CD4-positive, alpha-beta T cell (primary cell): ENCODE measurements at regions not wholly inside any gene's neighbourhood (a gene's known extent, or its start where the extent isn't known, plus 50 kb on each side); places are given as distances from the start of the nearest gene placed in this dataset.

Experiments used
- ATAC-seq: fragments of 200-7000 bp; cut with Tn5 transposase; one replicate; pipeline ENCODE4 v1.10.0; 2022; ENCODE audit warnings: mild to moderate bottlenecking; ENCODE audit not compliant: poor library complexity
- CTCF ChIA-PET: fragments of 350-600 bp; sonication (Branson Sonifier 250); formaldehyde crosslinking; loops from one replicate; lab custom pipeline; 2021; ENCODE audit warnings: antibody characterized with exemption, inconsistent platforms; lab: Charles Lee
- POLR2A ChIA-PET: fragments of 350-600 bp; sonication (Branson Sonifier 250); formaldehyde crosslinking; loops from one replicate; lab custom pipeline; 2021; ENCODE audit warnings: antibody characterized with exemption, inconsistent platforms; lab: Charles Lee
- DNase-seq, 14 experiments: peaks; one replicate each; pipeline ENCODE4 v3.0.0-alpha.2; 2013 to 2020; ENCODE audit warnings: mixed read lengths in 2 of 14
- H3K27ac ChIP-seq, 2 donors: one replicate each; pipeline versions ENCODE4 v1.5.1 to v1.7.0; 2013; ENCODE audit warnings: low read length in 2 of 2, low read depth in 1 of 2, mild to moderate bottlenecking in 1 of 2
- H3K27me3 ChIP-seq, 2 experiments: 1 replicate in 1 of 2; 2 replicates in 1 of 2; pipeline versions ENCODE4 v1.6.1 to v1.7.0; 2013; ENCODE audit warnings: low read length in 2 of 2, control low read depth in 1 of 2, mild to moderate bottlenecking in 1 of 2, moderate library complexity in 1 of 2; ENCODE audit not compliant: insufficient read depth in 2 of 2, control insufficient read depth in 1 of 2
- H3K36me3 ChIP-seq: one replicate; pipeline ENCODE4 v1.6.1; 2013; ENCODE audit warnings: low read length, control low read depth; ENCODE audit not compliant: insufficient read depth
- H3K4me1 ChIP-seq: one replicate; pipeline ENCODE4 v1.6.1; 2013; ENCODE audit warnings: low read length, control low read depth; ENCODE audit not compliant: insufficient read depth
- H3K4me3 ChIP-seq: one replicate; pipeline ENCODE4 v1.5.1; 2013; ENCODE audit warnings: mild to moderate bottlenecking, low read length, moderate library complexity
- H3K9me3 ChIP-seq, 2 experiments: 1 replicate in 1 of 2; 2 replicates in 1 of 2; pipeline versions ENCODE4 v1.6.1 to v1.7.0; 2013; ENCODE audit warnings: low read length in 2 of 2, mild to moderate bottlenecking in 2 of 2, control low read depth in 1 of 2, moderate library complexity in 1 of 2; ENCODE audit not compliant: control insufficient read depth in 1 of 2, insufficient read depth in 1 of 2
- H3K27ac Mint-ChIP-seq: one replicate; pipeline ENCODE4 v1.8.0; 2020; ENCODE audit warnings: mixed read lengths
- H3K27me3 Mint-ChIP-seq: one replicate; pipeline ENCODE4 v1.8.0; 2021; ENCODE audit warnings: mixed read lengths
- H3K36me3 Mint-ChIP-seq: one replicate; pipeline ENCODE4 v1.8.0; 2021; ENCODE audit warnings: low read depth, mixed read lengths
- H3K4me1 Mint-ChIP-seq: one replicate; pipeline ENCODE4 v1.8.0; 2021; ENCODE audit warnings: low read depth, mixed read lengths
- H3K4me3 Mint-ChIP-seq: one replicate; pipeline ENCODE4 v1.8.0; 2020; ENCODE audit warnings: mild to moderate bottlenecking, mixed read lengths
- H3K9me3 Mint-ChIP-seq: one replicate; pipeline ENCODE4 v1.8.0; 2020; ENCODE audit warnings: mixed read lengths
- CTCF ChIP-seq: fragments of 200-600 bp; IDR thresholded peaks from one replicate; pipeline ENCODE4 v1.8.0; 2022; ENCODE audit warnings: antibody characterized with exemption, mild to moderate bottlenecking
- intact Hi-C, 2 experiments: fragments of 100-400 bp; cut with DNase I in 1 of 2; cut with micrococcal nuclease in 1 of 2; formaldehyde crosslinking; loops; one replicate each; pipeline versions ENCODE4 v1.15.1 to v1.9.0; 2023 to 2025; cut with DNase I, micrococcal nuclease

- ATAC-seq (no peak), DNase-seq (no peak)
- no peaks in the 10 kb centered on the region for H3K36me3 Mint-ChIP-seq
- H3K27ac Mint-ChIP-seq = no peak overlapping the region
- H3K27me3 ChIP-seq = no peaks in the 10 kb centered on the region
- no peaks in the 10 kb centered on the region for H3K4me1 ChIP-seq
- no peaks in the 10 kb centered on the region for H3K36me3 ChIP-seq
- H3K4me3 ChIP-seq = no peak overlapping the region
- ChIA-PET CTCF (no interaction called here), POLR2A (no interaction called here)
- no peak overlapping the region for H3K4me3 Mint-ChIP-seq
- H3K27me3 Mint-ChIP-seq = peaks cover 9% of the 10 kb centered on the region
- intact Hi-C loops = no loop called here
- TF ChIP-seq CTCF = no peak
- no peak overlapping the region for H3K27ac ChIP-seq
- peaks cover 13% of the 10 kb centered on the region for H3K9me3 Mint-ChIP-seq
- no peaks in the 10 kb centered on the region for H3K9me3 ChIP-seq
- no peaks in the 10 kb centered on the region for H3K4me1 Mint-ChIP-seq
Observed at GRCh38 chr4:44563496-44563895, 87.9 kb downstream of the YIPF7 start.

- no peak for ATAC-seq
- no peak overlapping the region for H3K4me3 Mint-ChIP-seq
- TF ChIP-seq CTCF = no peak
Observed at GRCh38 chr4:44558031-44558605, 93.3 kb downstream of the YIPF7 start.

GRCh38 chr4:44554768-44555167 is 96.7 kb downstream of the YIPF7 start:
- CTCF ChIA-PET = no interaction called here
- TF ChIP-seq CTCF = no peak
- no peaks in the 10 kb centered on the region for H3K36me3 Mint-ChIP-seq
- no peaks in the 10 kb centered on the region for H3K9me3 Mint-ChIP-seq
- intact Hi-C loops = no loop called here
- ATAC-seq (no peak), DNase-seq (no peak)
- no peak overlapping the region for H3K4me3 Mint-ChIP-seq
- H3K27me3 ChIP-seq = no peaks in the 10 kb centered on the region
- H3K4me3 ChIP-seq = no peak overlapping the region
- H3K27ac ChIP-seq = no peak overlapping the region
- H3K9me3 ChIP-seq = no peaks in the 10 kb centered on the region
- H3K4me1 Mint-ChIP-seq = no peaks in the 10 kb centered on the region
- H3K36me3 ChIP-seq = no peaks in the 10 kb centered on the region
- H3K27me3 Mint-ChIP-seq = peaks cover 6% of the 10 kb centered on the region
- H3K4me1 ChIP-seq = no peaks in the 10 kb centered on the region
- POLR2A ChIA-PET = no interaction called here
- H3K27ac Mint-ChIP-seq = no peak overlapping the region

More at GRCh38 chr4:44558031-44558605, 93.3 kb downstream of the YIPF7 start:
- H3K4me1 Mint-ChIP-seq = no peaks in the 10 kb centered on the region
- Histone ChIP-seq H3K9me3 (no peaks in the 10 kb centered on the region), H3K4me1 (no peaks in the 10 kb centered on the region), H3K36me3 (no peaks in the 10 kb centered on the region), H3K27me3 (no peaks in the 10 kb centered on the region), H3K27ac (no peak overlapping the region), H3K4me3 (no peak overlapping the region)
- no peak overlapping the region for H3K27ac Mint-ChIP-seq
- intact Hi-C loops = no loop called here
- POLR2A ChIA-PET = no interaction called here
- no peaks in the 10 kb centered on the region for H3K36me3 Mint-ChIP-seq
- H3K27me3 Mint-ChIP-seq = peaks cover 6% of the 10 kb centered on the region
- no peaks in the 10 kb centered on the region for H3K9me3 Mint-ChIP-seq
- DNase-seq = no peak
- CTCF ChIA-PET = no interaction called here
